ENCODE measurements at regions not wholly inside any gene's neighbourhood (a gene's known extent, or its start where the extent isn't known, plus 50 kb on each side); places are given as distances from the start of the nearest gene placed in this dataset.
A peak's percentile ranks its signal among the peaks of the same experiment; 100 is the strongest.

GRCh38 chr14:44374906-44375305, 132.2 kb downstream of the FSCB start:
- H3K4me3 Mint-ChIP-seq, result no peak overlapping the region
- no peaks in the 10 kb centered on the region for H3K27me3 Mint-ChIP-seq
- H3K27ac Mint-ChIP-seq, result no peak overlapping the region
- H3K9me3 Mint-ChIP-seq, result peaks cover 13% of the 10 kb centered on the region
- peaks cover 4% of the 10 kb centered on the region for H3K36me3 Mint-ChIP-seq
- H3K4me1 Mint-ChIP-seq (ENCODE audit: low read depth in 2 of 2), result no peaks in the 10 kb centered on the region
- DNase-seq (ENCODE audit: low spot score), result no peak
- no peak for ATAC-seq

GRCh38 chr14:44372807-44373489, 134.1 kb downstream of the FSCB start:
- H3K4me1 Mint-ChIP-seq (ENCODE audit: low read depth in 2 of 2), result no peaks in the 10 kb centered on the region
- peaks cover 13% of the 10 kb centered on the region for H3K9me3 Mint-ChIP-seq
- H3K36me3 Mint-ChIP-seq, result peaks cover 4% of the 10 kb centered on the region
- no peaks in the 10 kb centered on the region for H3K27me3 Mint-ChIP-seq
- ATAC-seq, result no peak
- no peak overlapping the region for H3K27ac Mint-ChIP-seq
- no peak overlapping the region for H3K4me3 Mint-ChIP-seq
- DNase-seq (ENCODE audit: low spot score), result no peak

- no peaks in the 10 kb centered on the region for H3K27me3 Mint-ChIP-seq
- H3K4me1 Mint-ChIP-seq (ENCODE audit: low read depth in 2 of 2), result no peaks in the 10 kb centered on the region
- H3K36me3 Mint-ChIP-seq, result peaks cover 5% of the 10 kb centered on the region
- DNase-seq (ENCODE audit: low spot score) (no peak), ATAC-seq (no peak)
- H3K9me3 Mint-ChIP-seq, result peaks cover 15% of the 10 kb centered on the region
- H3K4me3 Mint-ChIP-seq, result no peak overlapping the region
- H3K27ac Mint-ChIP-seq, result no peak overlapping the region
These were observed 134.9 kb downstream of the FSCB start for GRCh38 chr14:44372231-44372630.

GRCh38 chr14:44370727-44371126, 136.4 kb downstream of the FSCB start:
- no peak for ATAC-seq
- Mint-ChIP-seq H3K4me3 (no peak overlapping the region), H3K27me3 (no peaks in the 10 kb centered on the region), H3K27ac (no peak overlapping the region), H3K4me1 (ENCODE audit: low read depth in 2 of 2) (no peaks in the 10 kb centered on the region), H3K36me3 (peaks cover 5% of the 10 kb centered on the region), H3K9me3 (peaks cover 17% of the 10 kb centered on the region)
- DNase-seq (ENCODE audit: low spot score), result no peak

- no peak for DNase-seq (ENCODE audit: low spot score)
- no peak for ATAC-seq
- no peaks in the 10 kb centered on the region for H3K27me3 Mint-ChIP-seq
- no peaks in the 10 kb centered on the region for H3K4me1 Mint-ChIP-seq (ENCODE audit: low read depth in 2 of 2)
- peaks cover 17% of the 10 kb centered on the region for H3K9me3 Mint-ChIP-seq
- no peak overlapping the region for H3K27ac Mint-ChIP-seq
- peaks cover 13% of the 10 kb centered on the region for H3K36me3 Mint-ChIP-seq
- H3K4me3 Mint-ChIP-seq, result no peak overlapping the region
These were observed 137.5 kb downstream of the FSCB start for GRCh38 chr14:44369401-44370123.

GRCh38 chr14:44361083-44361482, 146.0 kb downstream of the FSCB start:
- H3K27me3 Mint-ChIP-seq, result no peaks in the 10 kb centered on the region
- ATAC-seq (no peak), DNase-seq (ENCODE audit: low spot score) (no peak)
- no peak overlapping the region for H3K27ac Mint-ChIP-seq
- peaks cover 11% of the 10 kb centered on the region for H3K9me3 Mint-ChIP-seq
- no peaks in the 10 kb centered on the region for H3K4me1 Mint-ChIP-seq (ENCODE audit: low read depth in 2 of 2)
- H3K36me3 Mint-ChIP-seq, result peaks cover 9% of the 10 kb centered on the region
- no peak overlapping the region for H3K4me3 Mint-ChIP-seq

- Mint-ChIP-seq H3K27me3 (no peaks in the 10 kb centered on the region), H3K27ac (no peak overlapping the region), H3K9me3 (peaks cover 12% of the 10 kb centered on the region), H3K36me3 (no peaks in the 10 kb centered on the region), H3K4me1 (ENCODE audit: low read depth in 2 of 2) (no peaks in the 10 kb centered on the region), H3K4me3 (no peak overlapping the region)
- ATAC-seq, result no peak
- no peak for DNase-seq (ENCODE audit: low spot score)
These were observed 153.3 kb downstream of the FSCB start for GRCh38 chr14:44353805-44354204.

- Mint-ChIP-seq H3K9me3 (peaks cover 15% of the 10 kb centered on the region), H3K36me3 (peaks cover 8% of the 10 kb centered on the region), H3K4me3 (no peak overlapping the region), H3K4me1 (ENCODE audit: low read depth in 2 of 2) (no peaks in the 10 kb centered on the region), H3K27me3 (no peaks in the 10 kb centered on the region), H3K27ac (no peak overlapping the region)
- ATAC-seq, result no peak
- no peak for DNase-seq (ENCODE audit: low spot score)
These were observed 154.9 kb downstream of the FSCB start for GRCh38 chr14:44352201-44352600.

- H3K27ac Mint-ChIP-seq, result no peak overlapping the region
- H3K36me3 Mint-ChIP-seq, result peaks cover 9% of the 10 kb centered on the region
- ATAC-seq (no peak), DNase-seq (ENCODE audit: low spot score) (no peak)
- H3K9me3 Mint-ChIP-seq, result peaks cover 13% of the 10 kb centered on the region
- H3K4me3 Mint-ChIP-seq, result no peak overlapping the region
- H3K27me3 Mint-ChIP-seq, result no peaks in the 10 kb centered on the region
- no peaks in the 10 kb centered on the region for H3K4me1 Mint-ChIP-seq (ENCODE audit: low read depth in 2 of 2)
These were observed 159.8 kb downstream of the FSCB start for GRCh38 chr14:44347316-44347715.

GRCh38 chr14:44341116-44341515, 166.0 kb downstream of the FSCB start:
- H3K27ac Mint-ChIP-seq, result no peak overlapping the region
- H3K4me3 Mint-ChIP-seq, result no peak overlapping the region
- peaks cover 13% of the 10 kb centered on the region for H3K9me3 Mint-ChIP-seq
- ATAC-seq (no peak), DNase-seq (ENCODE audit: low spot score) (no peak)
- no peaks in the 10 kb centered on the region for H3K27me3 Mint-ChIP-seq
- no peaks in the 10 kb centered on the region for H3K36me3 Mint-ChIP-seq
- no peaks in the 10 kb centered on the region for H3K4me1 Mint-ChIP-seq (ENCODE audit: low read depth in 2 of 2)

GRCh38 chr14:44339862-44340261, 167.2 kb downstream of the FSCB start:
- Mint-ChIP-seq H3K27me3 (no peaks in the 10 kb centered on the region), H3K36me3 (no peaks in the 10 kb centered on the region), H3K4me1 (ENCODE audit: low read depth in 2 of 2) (no peaks in the 10 kb centered on the region), H3K4me3 (no peak overlapping the region), H3K9me3 (peaks cover 20% of the 10 kb centered on the region), H3K27ac (no peak overlapping the region)
- ATAC-seq (no peak), DNase-seq (ENCODE audit: low spot score) (no peak)

GRCh38 chr14:44339231-44339630, 167.9 kb downstream of the FSCB start:
- Mint-ChIP-seq H3K27me3 (no peaks in the 10 kb centered on the region), H3K9me3 (peaks cover 20% of the 10 kb centered on the region), H3K4me1 (ENCODE audit: low read depth in 2 of 2) (no peaks in the 10 kb centered on the region), H3K27ac (no peak overlapping the region), H3K36me3 (no peaks in the 10 kb centered on the region), H3K4me3 (no peak overlapping the region)
- DNase-seq (ENCODE audit: low spot score) (no peak), ATAC-seq (no peak)

- Mint-ChIP-seq H3K36me3 (peaks cover 10% of the 10 kb centered on the region), H3K27ac (no peak overlapping the region), H3K9me3 (peaks cover 15% of the 10 kb centered on the region), H3K4me1 (ENCODE audit: low read depth in 2 of 2) (no peaks in the 10 kb centered on the region), H3K4me3 (no peak overlapping the region), H3K27me3 (no peaks in the 10 kb centered on the region)
- DNase-seq (ENCODE audit: low spot score) (no peak), ATAC-seq (no peak)
These were observed 189.7 kb downstream of the FSCB start for GRCh38 chr14:44317441-44317746.

- DNase-seq (ENCODE audit: low spot score) (no peak), ATAC-seq (peak in 1 of 2 donors; percentile 78)
- Mint-ChIP-seq H3K27ac (no peak overlapping the region), H3K4me3 (no peak overlapping the region), H3K27me3 (no peaks in the 10 kb centered on the region), H3K9me3 (peaks cover 16% of the 10 kb centered on the region), H3K36me3 (peaks cover 9% of the 10 kb centered on the region), H3K4me1 (ENCODE audit: low read depth in 2 of 2) (no peaks in the 10 kb centered on the region)
These were observed 190.2 kb downstream of the FSCB start for GRCh38 chr14:44316647-44317440.

Data from natural killer cell treated with Interleukin-12 subunit alpha and Interleukin-12 subunit beta and Interleukin-15 and Interleukin-18, amount 100 ng/mL, for 72 hours (primary cell).